Endothelial cell of umbilical vein (primary cell): ENCODE measurements at regions not wholly inside any gene's neighbourhood (a gene's known extent, or its start where the extent isn't known, plus 50 kb on each side); places are given as distances from the start of the nearest gene placed in this dataset.

ENCODE experiments used
- BruUV-seq: library from RNA; stranded (reverse); fragments of 400-500 nt; replicated peaks from 2 replicates; lab custom pipeline; 2021; lab: Mats Ljungman, UMichigan
- CTCF ChIA-PET: fragments of 300-600, 350-600 bp; sonication (Branson Sonifier 250); formaldehyde crosslinking; loops from one replicate; lab custom pipeline; 2021; ENCODE audit warnings: antibody characterized with exemption, inconsistent platforms; lab: Charles Lee
- POLR2A ChIA-PET: fragments of 300-600, 350-600 bp; sonication (Branson Sonifier 250); formaldehyde crosslinking; loops from one replicate; lab custom pipeline; 2021; ENCODE audit warnings: antibody characterized with exemption, inconsistent platforms; lab: Charles Lee
- DNase-seq: peaks from one replicate; pipeline ENCODE4 v3.0.0-alpha.2; 2011; ENCODE audit warnings: low read depth, low spot score
- FAIRE-seq: peaks from 2 replicates; lab custom pipeline; 2011; peaks lifted over from hg19 to GRCh38; lab: Jason Lieb, UNC
- H2AFZ ChIP-seq: 2 replicates; pipeline ENCODE4 v1.6.0; 2012; ENCODE audit warnings: low read depth, low read length, control low read depth, inconsistent platforms
- H3K27ac ChIP-seq: 2 replicates; pipeline ENCODE4 v1.5.1; 2011; ENCODE audit warnings: low read depth, mild to moderate bottlenecking, control low read depth, low read length, moderate library complexity; ENCODE audit not compliant: insufficient read depth
- H3K27me3 ChIP-seq, 2 experiments: 2 replicates each; pipeline versions ENCODE4 v1.6.0 to v1.6.1; 2011; ENCODE audit warnings: low read length in 2 of 2, mixed read lengths in 1 of 2; ENCODE audit not compliant: control insufficient read depth in 2 of 2, insufficient read depth in 2 of 2
- H3K36me3 ChIP-seq, 2 experiments: 2 replicates in 1 of 2; 3 replicates in 1 of 2; pipeline ENCODE4 v1.5.1; 2011; ENCODE audit warnings: low read length in 2 of 2, mild to moderate bottlenecking in 1 of 2, moderate library complexity in 1 of 2; ENCODE audit not compliant: control insufficient read depth in 2 of 2, insufficient read depth in 2 of 2; ENCODE audit errors: extremely low read depth in 1 of 2
- H3K4me1 ChIP-seq: 3 replicates; pipeline ENCODE4 v1.5.1; 2011; ENCODE audit warnings: mild to moderate bottlenecking, low read length; ENCODE audit not compliant: control insufficient read depth, insufficient read depth; ENCODE audit errors: extremely low read depth
- H3K4me2 ChIP-seq: 2 replicates; pipeline ENCODE4 v1.6.1; 2011; ENCODE audit warnings: low read length, control low read depth, mixed read lengths; ENCODE audit not compliant: insufficient read depth
- H3K4me3 ChIP-seq, 3 experiments: fragments of 200-600 bp in 1 of 3; sonication (generic), shearing (Covaris generic) in 1 of 3; replicated peaks in 1 of 3; 2 replicates each; pipeline ENCODE4 v1.5.1; 2011 to 2016; ENCODE audit warnings: control low read depth in 3 of 3, low read length in 3 of 3, mild to moderate bottlenecking in 2 of 3, inconsistent platforms in 1 of 3, low read depth in 1 of 3, moderate library complexity in 1 of 3; ENCODE audit not compliant: insufficient read depth in 1 of 3
- H3K79me2 ChIP-seq: 2 replicates; pipeline ENCODE4 v1.6.0; 2012; ENCODE audit warnings: low read length, inconsistent platforms; ENCODE audit not compliant: control insufficient read depth, insufficient read depth
- H3K9ac ChIP-seq: replicated peaks from 2 replicates; pipeline ENCODE3; 2011; ENCODE audit warnings: low read length, control low read depth; ENCODE audit not compliant: insufficient read depth; ENCODE audit errors: extremely low read depth
- H3K9me1 ChIP-seq: replicated peaks from 3 replicates; pipeline ENCODE4 v1.6.0; 2011; ENCODE audit warnings: mild to moderate bottlenecking, low read length; ENCODE audit not compliant: control insufficient read depth, insufficient read depth; ENCODE audit errors: extremely low read depth
- H3K9me3 ChIP-seq: replicated peaks from 2 replicates; pipeline ENCODE4 v1.5.1; 2012; ENCODE audit warnings: low read length, inconsistent platforms; ENCODE audit not compliant: control insufficient read depth, insufficient read depth
- H4K20me1 ChIP-seq: replicated peaks from 2 replicates; pipeline ENCODE3; 2011; ENCODE audit warnings: mild to moderate bottlenecking, low read length; ENCODE audit not compliant: control insufficient read depth, insufficient read depth; ENCODE audit errors: extremely low read depth
- CTCF ChIP-seq, 2 donors: IDR thresholded peaks; 1 replicate in 1 of 2; 2 replicates in 1 of 2; pipeline ENCODE4 v1.5.1; 2011; ENCODE audit warnings: low read length in 2 of 2, mild to moderate bottlenecking in 2 of 2, moderate library complexity in 2 of 2, control low read depth in 1 of 2, inconsistent platforms in 1 of 2, low read depth in 1 of 2; ENCODE audit not compliant: insufficient read depth in 1 of 2; ENCODE audit errors: extremely low read depth in 1 of 2
- EZH2 ChIP-seq: IDR thresholded peaks from 2 replicates; pipeline ENCODE4 v1.6.1; 2012; ENCODE audit warnings: borderline replicate concordance, low read depth, mild to moderate bottlenecking, moderate library complexity, low read length, inconsistent platforms; ENCODE audit not compliant: severe bottlenecking
- FOS ChIP-seq: IDR thresholded peaks from 2 replicates; pipeline ENCODE4 v1.6.1; 2011; ENCODE audit warnings: mild to moderate bottlenecking, low read length, moderate library complexity, borderline replicate concordance; ENCODE audit not compliant: insufficient read depth
- GATA2 ChIP-seq: IDR thresholded peaks from 2 replicates; pipeline ENCODE4 v1.7.0; 2011; ENCODE audit warnings: low read depth, mild to moderate bottlenecking, moderate library complexity, mixed read lengths, low read length; ENCODE audit not compliant: insufficient read length, insufficient read depth
- JUN ChIP-seq: IDR thresholded peaks from 2 replicates; pipeline ENCODE4 v1.6.1; 2011; ENCODE audit warnings: borderline replicate concordance, low read depth; ENCODE audit not compliant: insufficient read length, insufficient read depth
- MAX ChIP-seq: IDR thresholded peaks from 2 replicates; pipeline ENCODE4 v1.6.1; 2011; ENCODE audit not compliant: insufficient read depth, insufficient read length
- MYC ChIP-seq: IDR thresholded peaks from one replicate; pipeline ENCODE4 v1.6.1; 2011; ENCODE audit warnings: mild to moderate bottlenecking, low read depth, low read length
- POLR2A ChIP-seq: IDR thresholded peaks from 2 replicates; pipeline ENCODE4 v1.6.1; 2012; ENCODE audit warnings: low read depth, mild to moderate bottlenecking, control low read depth, low read length
- POLR2AphosphoS5 ChIP-seq: IDR thresholded peaks from 2 replicates; pipeline ENCODE4 v1.6.1; 2012; ENCODE audit warnings: low read depth, mild to moderate bottlenecking, control low read depth, low read length, moderate library complexity; ENCODE audit not compliant: insufficient read depth
- dilution Hi-C: fragments of 300-500 bp; cut with MboI; formaldehyde crosslinking; loops from one replicate; pipeline ENCODE4 v1.15.0; 2019; ENCODE audit warnings: low sequenced_read_pairs; ENCODE audit not compliant: extremely low pct_ligation_motif_present
- intact Hi-C: fragments of 100-400 bp; cut with micrococcal nuclease; formaldehyde crosslinking; loops from one replicate; pipeline ENCODE4 v1.10.0; 2022

DNA sequence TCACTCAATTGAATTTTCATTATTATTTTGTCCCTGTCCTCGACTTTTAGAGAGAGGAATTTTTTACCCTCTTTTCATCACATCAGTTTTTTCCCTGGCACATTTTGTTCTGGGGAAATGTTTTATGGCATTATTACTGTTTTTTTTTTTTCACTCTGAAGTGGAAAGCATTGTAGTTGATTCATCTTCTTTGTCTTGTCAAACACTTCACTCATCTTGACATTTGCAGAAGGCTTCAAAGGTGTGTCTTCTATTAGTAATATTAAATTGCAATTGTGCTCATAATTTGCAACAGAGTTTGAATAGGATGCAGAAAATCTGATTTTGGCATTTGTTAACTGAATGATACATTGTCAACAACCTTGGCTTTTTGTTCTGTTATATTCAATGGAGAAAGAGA is 545.4 kb upstream of the ARX start:
- H4K20me1 ChIP-seq, result no peaks in the 10 kb centered on the region
- no peaks in the 10 kb centered on the region for H3K36me3 ChIP-seq
- no peak overlapping the region for H3K27ac ChIP-seq
- no peaks in the 10 kb centered on the region for H3K79me2 ChIP-seq
- ChIA-PET CTCF (no interaction called here), POLR2A (no interaction called here)
- no TSS peak for BruUV-seq
- H3K4me3 ChIP-seq, result no peak overlapping the region
- H3K4me1 ChIP-seq, result no peaks in the 10 kb centered on the region
- H3K9me3 ChIP-seq, result no peaks in the 10 kb centered on the region
- no peak overlapping the region for H2AFZ ChIP-seq
- no peaks in the 10 kb centered on the region for H3K27me3 ChIP-seq
- FAIRE-seq (no peak), DNase-seq (no peak)
- intact Hi-C loops (no loop called here), dilution Hi-C loops (no loop called here)
- no peak overlapping the region for H3K4me2 ChIP-seq
- no peak overlapping the region for H3K9ac ChIP-seq
- no peaks in the 10 kb centered on the region for H3K9me1 ChIP-seq
- TF ChIP-seq POLR2A (no peak), EZH2 (no peak), POLR2AphosphoS5 (no peak), GATA2 (no peak)

DNA sequence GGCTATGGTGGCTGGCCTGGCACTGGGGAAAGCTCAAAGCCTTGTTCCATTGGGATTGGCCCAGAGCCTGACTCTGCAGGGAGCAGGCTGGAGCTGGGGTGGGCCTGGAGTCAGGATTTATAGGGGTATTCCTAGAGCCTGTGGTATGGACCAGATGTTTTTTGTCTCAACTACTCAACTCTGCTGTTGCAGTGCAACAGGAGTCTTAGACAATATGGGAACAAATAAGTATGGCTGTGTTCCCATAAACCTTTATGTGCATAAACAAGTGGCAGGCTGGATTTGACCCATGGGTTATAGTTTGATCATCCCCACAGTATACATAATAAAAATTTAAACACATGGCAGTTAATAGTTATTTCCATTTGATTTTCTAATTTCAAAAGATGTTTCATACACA is 557.9 kb upstream of the ARX start:
- intact Hi-C loops, result no loop called here
- Histone ChIP-seq H3K4me2 (no peak overlapping the region), H3K27ac (no peak overlapping the region), H2AFZ (no peak overlapping the region), H3K9me1 (no peaks in the 10 kb centered on the region), H3K79me2 (no peaks in the 10 kb centered on the region), H4K20me1 (no peaks in the 10 kb centered on the region), H3K36me3 (no peaks in the 10 kb centered on the region), H3K4me1 (no peaks in the 10 kb centered on the region), H3K27me3 (no peaks in the 10 kb centered on the region), H3K9ac (no peak overlapping the region), H3K9me3 (no peaks in the 10 kb centered on the region), H3K4me3 (no peak overlapping the region)
- ChIA-PET POLR2A (no interaction called here), CTCF (no interaction called here)
- no peak for DNase-seq
- FAIRE-seq, result no peak
- no peak for TF ChIP-seq CTCF (IDR thresholded peaks at IDR 0.05; ENCODE audit: extremely low read depth in 1 of 2, insufficient read depth in 1 of 2, low read depth in 1 of 2, low read length in 2 of 2)
- TF ChIP-seq MAX, result no peak
- no peak for TF ChIP-seq POLR2AphosphoS5
- TF ChIP-seq GATA2, result no peak
- TF ChIP-seq EZH2, result no peak
- TF ChIP-seq MYC, result no peak
- TF ChIP-seq POLR2A, result no peak
- TF ChIP-seq FOS, result no peak
- TF ChIP-seq JUN, result no peak
- BruUV-seq, result no TSS peak
- dilution Hi-C loops, result no loop called here
